Vagina (tissue), 2 donors: ENCODE measurements at regions not wholly inside any gene's neighbourhood (a gene's known extent, or its start where the extent isn't known, plus 50 kb on each side); places are given as distances from the start of the nearest gene placed in this dataset.
"Not testable (repeated sequence)": the region's sequence is repeated elsewhere in the genome, so short reads cannot be mapped to it uniquely, and the experiment has no call there.

Experiments
- DNase-seq, 2 donors: peaks; one replicate each; pipeline ENCODE4 v3.0.0-alpha.2; 2017; ENCODE audit errors: extremely low spot score in 2 of 2
- H3K27ac ChIP-seq: fragments of 200-600 bp; sonication (generic); one replicate; pipeline ENCODE4 v1.5.1; 2019
- H3K27me3 ChIP-seq: fragments of 200-600 bp; sonication (generic); one replicate; pipeline ENCODE4 v1.5.1; 2019
- H3K36me3 ChIP-seq, 2 donors: fragments of 200-600 bp; sonication (generic); one replicate each; pipeline ENCODE4 v1.5.1; 2017 to 2019
- H3K4me1 ChIP-seq: fragments of 200-600 bp; sonication (generic); one replicate; pipeline ENCODE4 v1.5.1; 2019
- H3K4me3 ChIP-seq, 2 donors: fragments of 200-600 bp; sonication (generic); 1 replicate in 1 of 2; 2 replicates in 1 of 2; pipeline ENCODE4 v1.5.1; 2016 to 2019
- H3K9me3 ChIP-seq: fragments of 200-600 bp; sonication (generic); one replicate; pipeline ENCODE4 v1.5.1; 2019
- POLR2A ChIP-seq, 2 donors: fragments of 450-650 bp; IDR thresholded peaks; one replicate each; pipeline ENCODE4 v1.6.1; 2017; ENCODE audit warnings: antibody characterized with exemption in 2 of 2, mild to moderate bottlenecking in 2 of 2, moderate library complexity in 2 of 2
- POLR2AphosphoS5 ChIP-seq, 2 donors: sonication (generic); formaldehyde crosslinking; IDR thresholded peaks; one replicate each; pipeline ENCODE4 v1.9.0; 2017; ENCODE audit warnings: antibody characterized with exemption in 2 of 2, mild to moderate bottlenecking in 2 of 2, low read depth in 1 of 2; ENCODE audit not compliant: insufficient read depth in 1 of 2
- intact Hi-C: fragments of 100-400 bp; cut with DNase I; formaldehyde crosslinking; loops from one replicate; pipeline ENCODE4 v1.15.1; 2023
- TF ChIP-seq, protein P1 (sequence below), 3 experiments: fragments of 450-650 bp in 2 of 3; fragments of 200-600 bp in 1 of 3; sonication (generic) in 1 of 3; IDR thresholded peaks; one replicate each; pipeline ENCODE4 v1.5.1; 2017 to 2019; ENCODE audit warnings: antibody characterized with exemption in 3 of 3, mild to moderate bottlenecking in 2 of 3, moderate library complexity in 2 of 3

DNA sequence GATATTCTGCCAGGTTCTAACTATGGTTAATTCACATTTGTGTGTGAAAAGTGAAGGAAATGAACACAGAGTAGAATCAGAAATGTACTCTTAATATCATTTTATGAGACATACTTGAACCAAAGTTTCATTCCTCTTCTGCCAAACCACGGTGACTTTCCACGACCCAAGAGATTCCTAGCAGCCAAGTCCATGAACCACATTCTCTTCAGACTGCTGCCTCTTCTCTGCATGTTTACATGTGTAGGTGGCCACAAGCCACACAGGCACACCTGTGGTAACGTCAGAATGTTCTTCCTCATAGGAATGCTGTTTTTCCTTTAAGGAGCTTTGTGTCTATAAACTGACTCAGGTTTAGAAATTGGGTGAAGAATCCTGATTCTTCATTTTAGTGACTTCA, 1411.2 kb downstream of the RAPGEF2 start:
- Histone ChIP-seq H3K9me3 (no peaks in the 10 kb centered on the region), H3K4me1 (no peaks in the 10 kb centered on the region), H3K27ac (no peak overlapping the region), H3K36me3 (no peaks in the 10 kb centered on the region), H3K4me3 (no peak overlapping the region), H3K27me3 (no peaks in the 10 kb centered on the region)
- no peak for DNase-seq
- intact Hi-C loops, result no loop called here
- TF ChIP-seq, protein P1, sequence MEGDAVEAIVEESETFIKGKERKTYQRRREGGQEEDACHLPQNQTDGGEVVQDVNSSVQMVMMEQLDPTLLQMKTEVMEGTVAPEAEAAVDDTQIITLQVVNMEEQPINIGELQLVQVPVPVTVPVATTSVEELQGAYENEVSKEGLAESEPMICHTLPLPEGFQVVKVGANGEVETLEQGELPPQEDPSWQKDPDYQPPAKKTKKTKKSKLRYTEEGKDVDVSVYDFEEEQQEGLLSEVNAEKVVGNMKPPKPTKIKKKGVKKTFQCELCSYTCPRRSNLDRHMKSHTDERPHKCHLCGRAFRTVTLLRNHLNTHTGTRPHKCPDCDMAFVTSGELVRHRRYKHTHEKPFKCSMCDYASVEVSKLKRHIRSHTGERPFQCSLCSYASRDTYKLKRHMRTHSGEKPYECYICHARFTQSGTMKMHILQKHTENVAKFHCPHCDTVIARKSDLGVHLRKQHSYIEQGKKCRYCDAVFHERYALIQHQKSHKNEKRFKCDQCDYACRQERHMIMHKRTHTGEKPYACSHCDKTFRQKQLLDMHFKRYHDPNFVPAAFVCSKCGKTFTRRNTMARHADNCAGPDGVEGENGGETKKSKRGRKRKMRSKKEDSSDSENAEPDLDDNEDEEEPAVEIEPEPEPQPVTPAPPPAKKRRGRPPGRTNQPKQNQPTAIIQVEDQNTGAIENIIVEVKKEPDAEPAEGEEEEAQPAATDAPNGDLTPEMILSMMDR (IDR thresholded peaks at IDR 0.05), result no peak
- TF ChIP-seq POLR2AphosphoS5 (IDR thresholded peaks at IDR 0.05; ENCODE audit: insufficient read depth in 1 of 2, low read depth in 1 of 2) (no peak), POLR2A (IDR thresholded peaks at IDR 0.05) (no peak)

GRCh38 chr4:160523231-160523630, 1420.4 kb downstream of the RAPGEF2 start:
- intact Hi-C loops, result no loop called here
- Histone ChIP-seq H3K27me3 (no peaks in the 10 kb centered on the region), H3K27ac (no peak overlapping the region), H3K4me1 (no peaks in the 10 kb centered on the region), H3K9me3 (no peaks in the 10 kb centered on the region), H3K4me3 (no peak overlapping the region), H3K36me3 (no peaks in the 10 kb centered on the region)
- TF ChIP-seq, protein P1 (IDR thresholded peaks at IDR 0.05), result no peak
- TF ChIP-seq POLR2AphosphoS5 (IDR thresholded peaks at IDR 0.05; ENCODE audit: insufficient read depth in 1 of 2, low read depth in 1 of 2) (no peak), POLR2A (IDR thresholded peaks at IDR 0.05) (no peak)
- no peak for DNase-seq

- no peaks in the 10 kb centered on the region for H3K36me3 ChIP-seq
- H3K4me3 ChIP-seq, result no peak overlapping the region
- TF ChIP-seq POLR2A (IDR thresholded peaks at IDR 0.05), result no peak
- no peak for TF ChIP-seq POLR2AphosphoS5 (IDR thresholded peaks at IDR 0.05; ENCODE audit: insufficient read depth in 1 of 2, low read depth in 1 of 2)
- TF ChIP-seq, protein P1 (IDR thresholded peaks at IDR 0.05), result no peak
- intact Hi-C loops, result no loop called here
- no peaks in the 10 kb centered on the region for H3K9me3 ChIP-seq
- no peak for DNase-seq
- no peak overlapping the region for H3K27ac ChIP-seq
- H3K27me3 ChIP-seq, result no peaks in the 10 kb centered on the region
- no peaks in the 10 kb centered on the region for H3K4me1 ChIP-seq
Observed at GRCh38 chr4:160537681-160538080, 1434.8 kb downstream of the RAPGEF2 start.

DNA sequence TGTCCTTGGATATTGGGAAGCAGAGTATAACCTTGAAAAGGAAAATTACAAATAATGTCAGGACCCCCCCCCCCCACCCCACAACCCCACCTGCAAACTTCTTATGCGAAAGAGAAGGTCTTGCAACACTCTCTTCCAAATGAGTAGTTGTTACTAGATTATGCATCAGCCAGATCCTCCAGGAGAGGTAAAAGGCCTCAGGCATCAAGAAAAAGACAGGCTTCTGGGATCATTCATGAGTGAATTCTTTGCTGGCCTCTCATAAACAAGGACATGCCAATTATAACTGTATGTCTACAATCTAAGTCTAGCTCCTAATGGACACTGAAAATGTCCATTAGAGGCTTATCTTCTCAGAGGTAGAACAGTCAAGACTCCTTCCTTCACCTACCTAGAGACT, 1443.3 kb downstream of the RAPGEF2 start:
- H3K4me1 ChIP-seq, result no peaks in the 10 kb centered on the region
- TF ChIP-seq, protein P1 (IDR thresholded peaks at IDR 0.05), result no peak
- no peak for TF ChIP-seq POLR2AphosphoS5 (IDR thresholded peaks at IDR 0.05; ENCODE audit: insufficient read depth in 1 of 2, low read depth in 1 of 2)
- TF ChIP-seq POLR2A (IDR thresholded peaks at IDR 0.05), result no peak
- no peak overlapping the region for H3K4me3 ChIP-seq
- no peaks in the 10 kb centered on the region for H3K27me3 ChIP-seq
- intact Hi-C loops, result no loop called here
- DNase-seq, result no peak
- no peak overlapping the region for H3K27ac ChIP-seq
- H3K9me3 ChIP-seq, result no peaks in the 10 kb centered on the region
- H3K36me3 ChIP-seq, result no peaks in the 10 kb centered on the region

DNA sequence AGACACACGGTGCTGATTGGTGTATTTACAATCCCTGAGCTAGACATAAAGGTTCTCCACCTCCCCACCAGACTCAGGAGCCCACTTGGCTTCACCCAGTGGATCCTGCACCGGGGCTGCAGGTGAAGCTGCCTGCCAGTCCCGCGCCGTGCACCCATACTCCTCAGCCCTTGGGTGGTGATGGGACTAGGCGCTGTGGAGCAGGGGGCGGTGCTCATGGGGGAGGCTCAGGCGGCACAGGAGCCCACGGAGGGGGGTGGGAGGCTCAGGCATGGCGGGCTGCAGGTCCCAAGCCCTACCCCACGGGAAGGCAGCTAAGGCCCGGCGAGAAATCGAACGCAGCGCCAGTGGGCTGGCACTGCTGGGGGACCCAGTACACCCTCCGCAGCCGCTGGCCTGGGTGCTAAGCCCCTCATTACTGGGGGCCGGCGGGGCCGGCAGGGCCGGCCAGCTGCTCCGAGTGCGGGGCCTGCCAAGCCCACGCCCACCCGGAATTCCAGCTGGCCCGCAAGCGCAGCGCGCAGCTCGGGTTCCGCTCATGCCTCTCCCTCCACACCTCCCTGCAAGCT, 1447.2 kb downstream of the RAPGEF2 start:
- H3K9me3 ChIP-seq, intact Hi-C loops, H3K27ac ChIP-seq, H3K4me1 ChIP-seq, H3K36me3 ChIP-seq, H3K27me3 ChIP-seq, DNase-seq, H3K4me3 ChIP-seq: not testable (repeated sequence)
